ENCODE measurements at regions not wholly inside any gene's neighbourhood (a gene's known extent, or its start where the extent isn't known, plus 50 kb on each side); places are given as distances from the start of the nearest gene placed in this dataset.

DNA sequence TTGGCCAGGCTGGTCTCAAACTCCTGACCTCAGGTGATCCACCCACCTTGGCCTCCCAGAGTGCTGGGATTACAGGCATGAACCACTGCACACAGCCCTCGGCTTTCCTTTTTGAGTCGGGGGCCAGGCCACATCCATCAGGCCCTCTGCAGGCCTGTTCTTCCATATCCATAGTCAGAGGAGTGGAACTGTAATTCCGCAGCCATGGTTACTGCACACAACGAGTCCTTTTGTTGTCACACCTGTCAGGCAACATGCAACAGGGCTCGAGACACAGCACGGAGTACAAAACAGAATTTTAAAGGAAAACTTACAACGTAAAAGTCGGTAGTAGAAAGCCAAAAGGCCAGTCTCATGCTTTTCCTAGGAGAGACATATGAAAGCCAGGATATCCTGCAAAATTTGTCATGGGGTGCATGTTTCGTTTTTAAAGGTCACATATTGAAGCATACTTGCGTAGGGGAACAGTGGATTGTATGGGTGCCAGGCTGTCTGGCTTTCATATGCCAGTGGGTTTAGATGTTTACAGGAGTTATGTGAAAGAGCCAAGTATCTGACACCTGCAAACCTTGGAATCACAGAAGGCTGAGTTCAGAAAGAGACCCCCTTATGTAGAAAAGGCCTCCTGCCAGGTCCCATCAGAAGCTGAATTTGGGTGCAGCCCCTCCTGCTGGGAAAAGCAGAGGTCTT lies 63.2 kb upstream of the LPP start:
- Histone ChIP-seq H3K4me2 (replicated peaks; ENCODE audit: extremely low read depth, low read length, poor library complexity, severe bottlenecking) (no peak overlapping the region), H3K9me3 (replicated peaks in 1 of 2; ENCODE audit: control insufficient read depth in 1 of 2, insufficient read depth in 1 of 2, low read length in 2 of 2) (no peaks in the 10 kb centered on the region), H3K9ac (ENCODE audit: insufficient read depth, low read length, poor library complexity, severe bottlenecking) (no peak overlapping the region), H3K4me3 (replicated peaks in 1 of 3; ENCODE audit: low read depth in 2 of 3, low read length in 3 of 3) (no peak overlapping the region), H3K79me2 (ENCODE audit: insufficient read depth, low read length) (no peaks in the 10 kb centered on the region), H3K27me3 (ENCODE audit: control insufficient read depth in 2 of 2, insufficient read depth in 2 of 2, low read length in 2 of 2) (no peaks in the 10 kb centered on the region), H4K20me1 (ENCODE audit: insufficient read depth, low read length) (no peaks in the 10 kb centered on the region), H3K27ac (ENCODE audit: low read depth in 1 of 2, low read length in 2 of 2) (no peak overlapping the region), H3K4me1 (ENCODE audit: control insufficient read depth in 1 of 2, insufficient read depth in 2 of 2, low read length in 2 of 2) (no peaks in the 10 kb centered on the region), H3K36me3 (replicated peaks in 1 of 2; ENCODE audit: control insufficient read depth in 1 of 2, insufficient read depth in 2 of 2, low read length in 2 of 2) (no peaks in the 10 kb centered on the region), H2AFZ (ENCODE audit: insufficient read depth, low read depth, low read length, poor library complexity, severe bottlenecking) (no peak overlapping the region)
- H3K4me3 Mint-ChIP-seq = no peak overlapping the region
- no peak overlapping the region for H3K27ac Mint-ChIP-seq
- no peak for DNase-seq
- TF ChIP-seq CTCF (IDR thresholded peaks at IDR 0.05) = no peak
- H3K9me3 Mint-ChIP-seq = peaks cover 0 to 2% (median 0%) of the 10 kb centered on the region in 7 donors
- no peaks in the 10 kb centered on the region for H3K36me3 Mint-ChIP-seq
- H3K27me3 Mint-ChIP-seq (ENCODE audit: low read depth in 3 of 3) = peaks cover 0 to 6% (median 5%) of the 10 kb centered on the region in 3 donors
- peaks cover 2% of the 10 kb centered on the region for H3K4me1 Mint-ChIP-seq
- intact Hi-C loops (cut with micrococcal nuclease) = no loop called here
- 90% methylated on average over 10 of the region's 10 CpGs for WGBS (ENCODE audit: insufficient coverage)

DNA sequence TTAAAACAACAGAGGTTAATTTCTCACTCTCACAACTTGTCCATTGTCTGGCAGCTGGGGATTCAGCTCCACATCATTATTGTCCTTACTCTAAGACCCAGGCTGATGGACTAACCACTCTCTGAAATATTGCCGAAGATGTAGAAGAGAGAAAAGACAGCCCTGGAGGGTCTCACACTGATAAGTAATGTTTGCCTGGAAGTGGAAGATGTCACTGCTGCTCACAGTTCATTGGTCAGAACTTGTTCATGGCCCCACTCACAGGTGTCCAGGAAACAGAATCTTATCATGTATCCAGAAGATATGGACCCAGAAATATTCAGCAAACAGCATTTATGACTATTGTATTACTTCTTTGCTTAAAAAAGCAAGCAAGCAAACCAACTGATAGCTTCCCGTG lies 62.2 kb upstream of the LPP start:
- TF ChIP-seq CTCF (IDR thresholded peaks at IDR 0.05) = no peak
- Mint-ChIP-seq H3K4me3 (no peak overlapping the region), H3K36me3 (no peaks in the 10 kb centered on the region), H3K9me3 (no peaks in the 10 kb centered on the region), H3K4me1 (no peaks in the 10 kb centered on the region), H3K27me3 (ENCODE audit: low read depth in 3 of 3) (peaks cover 0 to 6% (median 5%) of the 10 kb centered on the region in 3 donors), H3K27ac (no peak overlapping the region)
- Histone ChIP-seq H3K79me2 (ENCODE audit: insufficient read depth, low read length) (no peaks in the 10 kb centered on the region), H3K27ac (ENCODE audit: low read depth in 1 of 2, low read length in 2 of 2) (no peak overlapping the region), H3K4me1 (ENCODE audit: control insufficient read depth in 1 of 2, insufficient read depth in 2 of 2, low read length in 2 of 2) (no peaks in the 10 kb centered on the region), H3K9ac (ENCODE audit: insufficient read depth, low read length, poor library complexity, severe bottlenecking) (no peak overlapping the region), H3K4me3 (replicated peaks in 1 of 3; ENCODE audit: low read depth in 2 of 3, low read length in 3 of 3) (no peak overlapping the region), H3K27me3 (ENCODE audit: control insufficient read depth in 2 of 2, insufficient read depth in 2 of 2, low read length in 2 of 2) (no peaks in the 10 kb centered on the region), H4K20me1 (ENCODE audit: insufficient read depth, low read length) (no peaks in the 10 kb centered on the region), H3K36me3 (replicated peaks in 1 of 2; ENCODE audit: control insufficient read depth in 1 of 2, insufficient read depth in 2 of 2, low read length in 2 of 2) (no peaks in the 10 kb centered on the region), H2AFZ (ENCODE audit: insufficient read depth, low read depth, low read length, poor library complexity, severe bottlenecking) (no peak overlapping the region), H3K9me3 (replicated peaks in 1 of 2; ENCODE audit: control insufficient read depth in 1 of 2, insufficient read depth in 1 of 2, low read length in 2 of 2) (no peaks in the 10 kb centered on the region), H3K4me2 (replicated peaks; ENCODE audit: extremely low read depth, low read length, poor library complexity, severe bottlenecking) (no peak overlapping the region)
- DNase-seq = no peak
- intact Hi-C loops (cut with micrococcal nuclease) = no loop called here
- WGBS (ENCODE audit: insufficient coverage) = 100% methylated on average over 2 of the region's 2 CpGs

Measured in CD14-positive monocyte (primary cell).